GM21447 (cell line): ENCODE measurements at regions not wholly inside any gene's neighbourhood (a gene's known extent, or its start where the extent isn't known, plus 50 kb on each side); places are given as distances from the start of the nearest gene placed in this dataset.

Experiments
- ATAC-seq: cut with Tn5 transposase; IDR thresholded peaks from one replicate; pipeline ENCODE4 v1.9.1; 2021; ENCODE audit not compliant: unreplicated experiment

- ATAC-seq, result no peak
Observed at GRCh38 chr13:107003911-107004310, 436.0 kb upstream of the ARGLU1 start.

- no peak for ATAC-seq
Observed at GRCh38 chr13:106998664-106999063, 430.7 kb upstream of the ARGLU1 start.

GRCh38 chr13:106997696-106998095 is 429.8 kb upstream of the ARGLU1 start:
- no peak for ATAC-seq

- ATAC-seq, result no peak
Observed at GRCh38 chr13:106996867-106997618, 429.1 kb upstream of the ARGLU1 start.

GRCh38 chr13:106990594-106990993 is 422.7 kb upstream of the ARGLU1 start:
- ATAC-seq, result no peak

GRCh38 chr13:106989876-106990275 is 421.9 kb upstream of the ARGLU1 start:
- no peak for ATAC-seq

GRCh38 chr13:106987427-106987785 is 419.5 kb upstream of the ARGLU1 start:
- ATAC-seq, result no peak

- ATAC-seq, result no peak
Observed at GRCh38 chr13:106986687-106987426, 418.9 kb upstream of the ARGLU1 start.

GRCh38 chr13:106986033-106986484 is 418.1 kb upstream of the ARGLU1 start:
- ATAC-seq, result no peak

- no peak for ATAC-seq
Observed at GRCh38 chr13:106985481-106985880, 417.5 kb upstream of the ARGLU1 start.

- no peak for ATAC-seq
Observed at GRCh38 chr13:106981051-106981450, 413.1 kb upstream of the ARGLU1 start.

GRCh38 chr13:106967391-106967790 is 399.5 kb upstream of the ARGLU1 start:
- ATAC-seq, result no peak

- ATAC-seq, result no peak
Observed at GRCh38 chr13:106963151-106963550, 395.2 kb upstream of the ARGLU1 start.

GRCh38 chr13:106961651-106962050 is 393.7 kb upstream of the ARGLU1 start:
- ATAC-seq, result no peak

GRCh38 chr13:106961216-106961615 is 393.3 kb upstream of the ARGLU1 start:
- ATAC-seq, result no peak

- no peak for ATAC-seq
Observed at GRCh38 chr13:106958621-106959048, 390.7 kb upstream of the ARGLU1 start.

GRCh38 chr13:106942563-106942962 is 374.6 kb upstream of the ARGLU1 start:
- ATAC-seq, result no peak

GRCh38 chr13:106941779-106942178 is 373.8 kb upstream of the ARGLU1 start:
- ATAC-seq, result no peak

- no peak for ATAC-seq
Observed at GRCh38 chr13:106927421-106927820, 359.5 kb upstream of the ARGLU1 start.

GRCh38 chr13:106922384-106922783 is 354.4 kb upstream of the ARGLU1 start:
- ATAC-seq, result no peak

- ATAC-seq, result no peak
Observed at GRCh38 chr13:106919638-106920037, 351.7 kb upstream of the ARGLU1 start.

- ATAC-seq, result no peak
Observed at GRCh38 chr13:106919133-106919532, 351.2 kb upstream of the ARGLU1 start.

GRCh38 chr13:106918557-106918860 is 350.6 kb upstream of the ARGLU1 start:
- ATAC-seq, result no peak
